ENCODE measurements at regions not wholly inside any gene's neighbourhood (a gene's known extent, or its start where the extent isn't known, plus 50 kb on each side); places are given as distances from the start of the nearest gene placed in this dataset.

- no peak for DNase-seq (ENCODE audit: low spot score)
Measured at GRCh38 chr7:84817016-84817415, 369.8 kb downstream of the SEMA3D start.

- no peak for DNase-seq (ENCODE audit: low spot score)
Measured at GRCh38 chr7:84813376-84813775, 373.5 kb downstream of the SEMA3D start.

GRCh38 chr7:84812021-84812420 is 374.8 kb downstream of the SEMA3D start:
- no peak for DNase-seq (ENCODE audit: low spot score)

- no peak for DNase-seq (ENCODE audit: low spot score)
Measured at GRCh38 chr7:84811362-84811761, 375.5 kb downstream of the SEMA3D start.

- DNase-seq (ENCODE audit: low spot score) = no peak
Measured at GRCh38 chr7:84809877-84810276, 377.0 kb downstream of the SEMA3D start.

GRCh38 chr7:84803979-84804378 is 382.9 kb downstream of the SEMA3D start:
- no peak for DNase-seq (ENCODE audit: low spot score)

GRCh38 chr7:84801396-84801795 is 385.5 kb downstream of the SEMA3D start:
- DNase-seq (ENCODE audit: low spot score) = no peak

GRCh38 chr7:84800846-84801245 is 386.0 kb downstream of the SEMA3D start:
- no peak for DNase-seq (ENCODE audit: low spot score)

- no peak for DNase-seq (ENCODE audit: low spot score)
Measured at GRCh38 chr7:84799106-84799505, 387.8 kb downstream of the SEMA3D start.

GRCh38 chr7:84792231-84792893 is 394.5 kb downstream of the SEMA3D start:
- no peak for DNase-seq (ENCODE audit: low spot score)

- no peak for DNase-seq (ENCODE audit: low spot score)
Measured at GRCh38 chr7:84790882-84791281, 396.0 kb downstream of the SEMA3D start.

GRCh38 chr7:84786073-84786472 is 400.8 kb downstream of the SEMA3D start:
- no peak for DNase-seq (ENCODE audit: low spot score)

GRCh38 chr7:84784450-84784849 is 402.4 kb downstream of the SEMA3D start:
- DNase-seq (ENCODE audit: low spot score) = no peak

- no peak for DNase-seq (ENCODE audit: low spot score)
Measured at GRCh38 chr7:84783141-84783778, 403.6 kb downstream of the SEMA3D start.

GRCh38 chr7:84781838-84782237 is 405.0 kb downstream of the SEMA3D start:
- no peak for DNase-seq (ENCODE audit: low spot score)

- DNase-seq (ENCODE audit: low spot score) = no peak
Measured at GRCh38 chr7:84780158-84781124, 406.4 kb downstream of the SEMA3D start.

- no peak for DNase-seq (ENCODE audit: low spot score)
Measured at GRCh38 chr7:84757761-84758160, 429.1 kb downstream of the SEMA3D start.

- no peak for DNase-seq (ENCODE audit: low spot score)
Measured at GRCh38 chr7:84746353-84746752, 440.5 kb downstream of the SEMA3D start.

- DNase-seq (ENCODE audit: low spot score) = no peak
Measured at GRCh38 chr7:84744385-84744784, 442.5 kb downstream of the SEMA3D start.

- DNase-seq (ENCODE audit: low spot score) = no peak
Measured at GRCh38 chr7:84738583-84739150, 448.2 kb downstream of the SEMA3D start.

GRCh38 chr7:84735677-84736076 is 451.2 kb downstream of the SEMA3D start:
- no peak for DNase-seq (ENCODE audit: low spot score)

GRCh38 chr7:84735011-84735410 is 451.8 kb downstream of the SEMA3D start:
- DNase-seq (ENCODE audit: low spot score) = no peak
